OCI-LY1 (cell line): ENCODE measurements at regions not wholly inside any gene's neighbourhood (a gene's known extent, or its start where the extent isn't known, plus 50 kb on each side); places are given as distances from the start of the nearest gene placed in this dataset.
"Not testable (repeated sequence)": the region's sequence is repeated elsewhere in the genome, so short reads cannot be mapped to it uniquely, and the experiment has no call there.

Experiments
- H2AFZ ChIP-seq: fragments of 200-600 bp; sonication (generic), shearing (Covaris generic); 2 replicates; pipeline ENCODE4 v1.6.0; 2014; ENCODE audit warnings: antibody characterized with exemption, mild to moderate bottlenecking, low read length
- H3F3A ChIP-seq: fragments of 200-600 bp; sonication (generic), shearing (Covaris generic); 2 replicates; pipeline ENCODE4 v1.6.0; 2014; ENCODE audit warnings: mild to moderate bottlenecking, antibody characterized with exemption, low read length, moderate library complexity; ENCODE audit not compliant: insufficient read depth
- H3K27ac ChIP-seq: fragments of 200-600 bp; sonication (generic); 2 replicates; pipeline ENCODE4 v1.5.1; 2014; ENCODE audit warnings: low read length, mixed run types, mild to moderate bottlenecking, low read depth; ENCODE audit not compliant: poor library complexity, severe bottlenecking
- H3K27me3 ChIP-seq: fragments of 200-600 bp; sonication (generic); 2 replicates; pipeline ENCODE4 v1.6.0; 2014; ENCODE audit warnings: antibody characterized with exemption, mild to moderate bottlenecking, low read length, moderate library complexity; ENCODE audit not compliant: insufficient read depth
- H3K36me3 ChIP-seq: fragments of 200-600 bp; sonication (generic); 2 replicates; pipeline ENCODE4 v1.6.1; 2014; ENCODE audit warnings: mild to moderate bottlenecking, antibody characterized with exemption, low read length, moderate library complexity, mixed read lengths; ENCODE audit not compliant: insufficient read depth
- H3K4me1 ChIP-seq: fragments of 200-600 bp; sonication (generic); 2 replicates; pipeline ENCODE4 v1.5.1; 2014; ENCODE audit warnings: mild to moderate bottlenecking, low read length, moderate library complexity; ENCODE audit not compliant: insufficient read depth, severe bottlenecking
- H3K4me2 ChIP-seq: fragments of 200-600 bp; sonication (generic), shearing (Covaris generic); 2 replicates; pipeline ENCODE4 v1.6.1; 2014; ENCODE audit warnings: low read length
- H3K4me3 ChIP-seq: fragments of 200-600 bp; sonication (generic); 2 replicates; pipeline ENCODE4 v1.5.1; 2014; ENCODE audit warnings: low read length, low read depth, mild to moderate bottlenecking, mixed read lengths; ENCODE audit not compliant: poor library complexity, severe bottlenecking
- H3K79me2 ChIP-seq: fragments of 200-600 bp; shearing (Covaris generic); 2 replicates; pipeline ENCODE4 v1.6.1; 2016; ENCODE audit warnings: mixed run types, low read length, mixed read lengths; ENCODE audit not compliant: insufficient read depth
- H3K9ac ChIP-seq: fragments of 200-600 bp; sonication (generic), shearing (Covaris generic); 2 replicates; pipeline ENCODE4 v1.6.1; 2014; ENCODE audit warnings: mild to moderate bottlenecking, low read length, mixed read lengths
- H3K9me2 ChIP-seq: fragments of 200-600 bp; sonication (generic), shearing (Covaris generic); 2 replicates; pipeline ENCODE4 v1.6.1; 2014; ENCODE audit warnings: low read depth, mild to moderate bottlenecking, low read length, mixed read lengths
- H3K9me3 ChIP-seq: fragments of 200-600 bp; shearing (Covaris generic); 2 replicates; pipeline ENCODE4 v1.6.1; 2014; ENCODE audit warnings: low read length, mixed read lengths
- H4K20me1 ChIP-seq: fragments of 200-600 bp; sonication (generic), shearing (Covaris generic); 2 replicates; pipeline ENCODE4 v1.6.0; 2016; ENCODE audit warnings: mild to moderate bottlenecking, low read length; ENCODE audit not compliant: insufficient read depth
- CTCF ChIP-seq: fragments of 200-600 bp; sonication (generic), shearing (Covaris generic); IDR thresholded peaks from 2 replicates; pipeline ENCODE4 v1.5.1; 2017; ENCODE audit warnings: mild to moderate bottlenecking, antibody characterized with exemption, low read length, moderate library complexity, mixed read lengths
- EZH2 ChIP-seq: fragments of 200-600 bp; sonication (generic), shearing (Covaris generic); IDR thresholded peaks from 2 replicates; pipeline ENCODE4 v1.8.0; 2017; ENCODE audit warnings: borderline replicate concordance, mixed run types, mild to moderate bottlenecking, antibody characterized with exemption, low read length, moderate library complexity, mixed read lengths

GRCh38 chrY:10993955-10994354 is 1466.3 kb downstream of the TSPY10 start:
- H3K4me3 ChIP-seq = no peak overlapping the region
- no peak overlapping the region for H3K4me2 ChIP-seq
- no peaks in the 10 kb centered on the region for H4K20me1 ChIP-seq
- no peaks in the 10 kb centered on the region for H3F3A ChIP-seq
- H3K4me1 ChIP-seq = no peaks in the 10 kb centered on the region
- H3K79me2 ChIP-seq = no peaks in the 10 kb centered on the region
- H3K9ac ChIP-seq = no peak overlapping the region
- no peak overlapping the region for H3K27ac ChIP-seq
- no peaks in the 10 kb centered on the region for H3K27me3 ChIP-seq
- H3K9me3 ChIP-seq = no peaks in the 10 kb centered on the region
- no peaks in the 10 kb centered on the region for H3K36me3 ChIP-seq
- no peak overlapping the region for H2AFZ ChIP-seq
- no peaks in the 10 kb centered on the region for H3K9me2 ChIP-seq
- TF ChIP-seq EZH2 = no peak
- no peak for TF ChIP-seq CTCF

GRCh38 chrY:10999715-11000114 is 1472.0 kb downstream of the TSPY10 start:
- not testable (repeated sequence) for H3K9ac ChIP-seq, H3K27ac ChIP-seq, H3K9me3 ChIP-seq, H3F3A ChIP-seq, H4K20me1 ChIP-seq, H3K79me2 ChIP-seq, H3K4me3 ChIP-seq, H3K9me2 ChIP-seq, H2AFZ ChIP-seq, H3K36me3 ChIP-seq, H3K4me1 ChIP-seq, H3K27me3 ChIP-seq, H3K4me2 ChIP-seq

- H2AFZ ChIP-seq, H3F3A ChIP-seq, H3K27ac ChIP-seq, H3K9me2 ChIP-seq, H3K4me1 ChIP-seq, H3K4me2 ChIP-seq, H4K20me1 ChIP-seq, H3K9ac ChIP-seq, H3K79me2 ChIP-seq, H3K27me3 ChIP-seq, H3K36me3 ChIP-seq, H3K9me3 ChIP-seq, H3K4me3 ChIP-seq: not testable (repeated sequence)
These were observed 1486.5 kb downstream of the TSPY10 start for GRCh38 chrY:11014229-11014628.

- TF ChIP-seq EZH2 (no peak), CTCF (no peak)
- no peaks in the 10 kb centered on the region for H3K79me2 ChIP-seq
- no peaks in the 10 kb centered on the region for H3K4me1 ChIP-seq
- H3K9me2 ChIP-seq = no peaks in the 10 kb centered on the region
- H3K4me3 ChIP-seq = no peak overlapping the region
- no peak overlapping the region for H3K4me2 ChIP-seq
- H3K27ac ChIP-seq = no peak overlapping the region
- no peaks in the 10 kb centered on the region for H4K20me1 ChIP-seq
- H3F3A ChIP-seq = no peaks in the 10 kb centered on the region
- H3K27me3 ChIP-seq = no peaks in the 10 kb centered on the region
- H3K36me3 ChIP-seq = no peaks in the 10 kb centered on the region
- no peak overlapping the region for H3K9ac ChIP-seq
- no peak overlapping the region for H2AFZ ChIP-seq
- H3K9me3 ChIP-seq = no peaks in the 10 kb centered on the region
These were observed 1495.1 kb downstream of the TSPY10 start for GRCh38 chrY:11022734-11023133.
